K562 (cell line): ENCODE measurements at regions not wholly inside any gene's neighbourhood (a gene's known extent, or its start where the extent isn't known, plus 50 kb on each side); places are given as distances from the start of the nearest gene placed in this dataset.

Source experiments
- ATAC-seq: fragments of 200-7000 bp; cut with Tn5 transposase; 3 replicates; pipeline ENCODE4 v1.9.1; 2020; ENCODE audit warnings: moderate library complexity
- BruUV-seq: library from RNA; stranded (reverse); fragments of 400-500 nt; replicated peaks from 2 replicates; lab custom pipeline; 2021; lab: Mats Ljungman, UMichigan
- CTCF ChIA-PET: fragments of 300-600 bp; formaldehyde crosslinking; extraction: SDS; loops from one replicate; lab custom pipeline; 2021; ENCODE audit warnings: low intra/inter-chr PET ratio; lab: Yijun Ruan, JAX
- POLR2A ChIA-PET: fragments of 300-600, 350-650 bp; sonication (Branson Sonifier 250); formaldehyde crosslinking; extraction: SDS; loops from one replicate; lab custom pipeline; 2021; ENCODE audit warnings: antibody characterized with exemption, inconsistent platforms; lab: Yijun Ruan, JAX
- DNase-seq, 4 experiments: peaks; one replicate each; pipeline versions ENCODE4 v3.0.0 to v3.0.0-alpha.2; 2011 to 2018; ENCODE audit warnings: low spot score in 3 of 4, mixed read lengths in 3 of 4; ENCODE audit errors: extremely low read depth in 1 of 4
- FAIRE-seq: peaks from 2 replicates; lab custom pipeline; 2011; peaks lifted over from hg19 to GRCh38; lab: Jason Lieb, UNC
- H2AFZ ChIP-seq: 2 replicates; pipeline ENCODE4 v1.6.0; 2011; ENCODE audit warnings: low read depth, low read length, control low read depth, inconsistent platforms
- H3K27ac ChIP-seq: fragments of 200-600 bp; 3 replicates; pipeline ENCODE4 v1.8.0; 2011; ENCODE audit warnings: low read depth, mild to moderate bottlenecking, control low read depth, inconsistent platforms, low read length, moderate library complexity, mixed read lengths; ENCODE audit errors: extremely low read depth
- H3K27me3 ChIP-seq, 2 experiments: fragments of 300-600 bp in 1 of 2; 2 replicates in 1 of 2; 3 replicates in 1 of 2; pipeline versions ENCODE4 v1.6.0 to v1.8.0; 2011; ENCODE audit warnings: inconsistent platforms in 2 of 2, low read length in 2 of 2, mild to moderate bottlenecking in 1 of 2, mixed read lengths in 1 of 2, moderate library complexity in 1 of 2; ENCODE audit not compliant: control insufficient read depth in 2 of 2, insufficient read depth in 2 of 2
- H3K36me3 ChIP-seq: fragments of 300-600 bp; 3 replicates; pipeline ENCODE4 v1.8.0; 2011; ENCODE audit warnings: mild to moderate bottlenecking, low read length, inconsistent platforms; ENCODE audit not compliant: control insufficient read depth, insufficient read depth
- H3K4me1 ChIP-seq, 2 experiments: fragments of 200-600 bp in 1 of 2; replicated peaks in 1 of 2; 2 replicates in 1 of 2; 3 replicates in 1 of 2; pipeline versions ENCODE4 v1.5.1 to v1.8.0; 2011; ENCODE audit warnings: inconsistent platforms in 2 of 2, low read length in 2 of 2, mild to moderate bottlenecking in 1 of 2, mixed read lengths in 1 of 2, moderate library complexity in 1 of 2; ENCODE audit not compliant: control insufficient read depth in 2 of 2, insufficient read depth in 2 of 2
- H3K4me2 ChIP-seq: 2 replicates; pipeline ENCODE4 v1.6.1; 2011; ENCODE audit warnings: low read length, control low read depth, inconsistent platforms, mixed read lengths; ENCODE audit not compliant: insufficient read depth
- H3K4me3 ChIP-seq: fragments of 200-600 bp; sonication (generic), shearing (Covaris generic); 2 replicates; pipeline ENCODE4 v1.5.1; 2016; ENCODE audit warnings: control low read depth, inconsistent platforms
- H3K79me2 ChIP-seq: fragments of 200-600 bp; 3 replicates; pipeline ENCODE4 v1.8.0; 2011; ENCODE audit warnings: low read length, inconsistent platforms; ENCODE audit not compliant: control insufficient read depth, insufficient read depth
- H3K9ac ChIP-seq, 2 experiments: 2 replicates each; pipeline versions ENCODE4 v1.6.0 to v1.6.1; 2011; ENCODE audit warnings: low read depth in 2 of 2, low read length in 2 of 2, control low read depth in 1 of 2, inconsistent platforms in 1 of 2, mild to moderate bottlenecking in 1 of 2, mixed read lengths in 1 of 2; ENCODE audit not compliant: insufficient read depth in 1 of 2
- H3K9me1 ChIP-seq: one replicate; pipeline ENCODE4 v1.6.0; 2011; ENCODE audit warnings: inconsistent platforms, mild to moderate bottlenecking, low read length, moderate library complexity; ENCODE audit not compliant: control insufficient read depth, insufficient read depth
- H3K9me3 ChIP-seq: replicated peaks from 2 replicates; pipeline ENCODE4 v1.5.1; 2011; ENCODE audit warnings: low read depth, low read length, inconsistent platforms; ENCODE audit not compliant: control insufficient read depth, insufficient read depth
- H4K20me1 ChIP-seq: replicated peaks from 2 replicates; pipeline ENCODE4 v1.6.1; 2011; ENCODE audit warnings: low read length, inconsistent platforms, mixed read lengths; ENCODE audit not compliant: control insufficient read depth, insufficient read depth
- C11orf30 ChIP-seq: fragments of 450-650 bp; IDR thresholded peaks from 2 replicates; pipeline ENCODE4 v1.6.1; 2016; ENCODE audit warnings: low read depth, mild to moderate bottlenecking
- CHCHD3 ChIP-seq: fragments of 250-450 bp; sonication (Bioruptor Pico); IDR thresholded peaks from 2 replicates; pipeline ENCODE4 v2.1.2; 2022; ENCODE audit warnings: mild to moderate bottlenecking
- MAFF ChIP-seq: IDR thresholded peaks from 2 replicates; pipeline ENCODE4 v1.6.1; 2012; ENCODE audit warnings: low read length, improper control_type of control experiment
- MAFG ChIP-seq: fragments of 450-650 bp; conservative IDR thresholded peaks from 2 replicates; pipeline ENCODE4 v1.6.1; 2016; ENCODE audit warnings: missing genetic modification characterization, missing compliant biosample characterization
- MAFK ChIP-seq: IDR thresholded peaks from 2 replicates; pipeline ENCODE4 v1.6.1; 2011; ENCODE audit warnings: low read length, improper control_type of control experiment
- NFE2 ChIP-seq: IDR thresholded peaks from 2 replicates; pipeline ENCODE4 v1.6.1; 2014; ENCODE audit warnings: antibody characterized with exemption, low read depth
- NFE2L1 ChIP-seq: fragments of 450-650 bp; IDR thresholded peaks from 2 replicates; pipeline ENCODE4 v1.6.1; 2016; ENCODE audit warnings: missing genetic modification characterization, low read depth, mild to moderate bottlenecking, missing compliant biosample characterization, moderate library complexity, borderline replicate concordance
- PCBP1 ChIP-seq: fragments of 200-400 bp; formaldehyde crosslinking; IDR thresholded peaks from 2 replicates; pipeline ENCODE4 v1.6.1; 2018; ENCODE audit warnings: mild to moderate bottlenecking, low read depth, low read length; ENCODE audit not compliant: poor library complexity, severe bottlenecking
- ZNF263 ChIP-seq: sonication (generic); formaldehyde crosslinking; IDR thresholded peaks from 2 replicates; pipeline ENCODE4 v1.8.0; 2022; ENCODE audit warnings: mild to moderate bottlenecking, missing genetic modification reagents, borderline replicate concordance
- ZNF316 ChIP-seq: fragments of 450-650 bp; IDR thresholded peaks from 2 replicates; pipeline ENCODE4 v1.6.1; 2016
- WGBS: fragments of 100-300 bp; shearing (Covaris generic); methylation state at CpG from one replicate; pipeline ENCODE4 v1.1.6; 2016; ENCODE audit warnings: low coverage, mixed read lengths; ENCODE audit not compliant: insufficient coverage; ENCODE audit errors: missing lambda C conversion rate; 5-methylcytosine and 5-hydroxymethylcytosine counted together
- in situ Hi-C: fragments of 300-500 bp; cut with MboI; formaldehyde crosslinking; loops from 4 replicates; pipeline ENCODE4 v1.15.0; 2018; ENCODE audit warnings: inconsistent platforms, mixed read lengths
- intact Hi-C: fragments of 100-400 bp; cut with micrococcal nuclease; formaldehyde crosslinking; loops from 2 replicates; pipeline ENCODE4 v1.14.2; 2022
- TF ChIP-seq, protein P1 (sequence below): fragments of 200-800 bp; sonication (Bioruptor generic); IDR thresholded peaks from 2 replicates; pipeline ENCODE4 v1.6.1; 2017; ENCODE audit warnings: missing genetic modification characterization, missing compliant biosample characterization
- TF ChIP-seq, protein P2 (sequence below): sonication (generic); formaldehyde crosslinking; IDR thresholded peaks from 2 replicates; pipeline ENCODE4 v1.8.0; 2022; ENCODE audit warnings: mild to moderate bottlenecking, missing genetic modification reagents
- TF ChIP-seq, protein P3 (sequence below): fragments of 250-450 bp; sonication (Bioruptor Pico); IDR thresholded peaks from 2 replicates; pipeline ENCODE4 v1.5.0; 2021

DNA sequence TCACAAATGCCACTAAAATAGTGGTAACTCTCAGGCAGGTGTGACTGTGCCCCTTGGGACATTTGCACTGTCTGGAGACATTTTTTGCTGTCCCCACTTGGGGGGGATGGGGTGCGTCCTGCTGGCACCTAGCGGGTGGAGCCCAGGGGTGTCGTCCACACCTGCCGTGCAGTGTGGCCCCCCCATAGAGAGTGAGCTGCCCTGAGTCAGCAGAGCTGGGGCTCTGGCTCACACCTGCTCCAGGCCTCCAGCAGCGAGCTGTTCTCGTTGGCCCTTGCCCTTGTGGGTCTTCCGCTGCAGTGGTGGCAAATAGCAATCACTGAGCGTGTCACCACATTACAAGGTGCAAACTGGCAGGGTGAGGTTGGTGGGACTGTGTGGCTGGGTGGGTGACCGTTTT is 64.6 kb downstream of the CLDN34 start (continued):
- TF ChIP-seq, protein P1, sequence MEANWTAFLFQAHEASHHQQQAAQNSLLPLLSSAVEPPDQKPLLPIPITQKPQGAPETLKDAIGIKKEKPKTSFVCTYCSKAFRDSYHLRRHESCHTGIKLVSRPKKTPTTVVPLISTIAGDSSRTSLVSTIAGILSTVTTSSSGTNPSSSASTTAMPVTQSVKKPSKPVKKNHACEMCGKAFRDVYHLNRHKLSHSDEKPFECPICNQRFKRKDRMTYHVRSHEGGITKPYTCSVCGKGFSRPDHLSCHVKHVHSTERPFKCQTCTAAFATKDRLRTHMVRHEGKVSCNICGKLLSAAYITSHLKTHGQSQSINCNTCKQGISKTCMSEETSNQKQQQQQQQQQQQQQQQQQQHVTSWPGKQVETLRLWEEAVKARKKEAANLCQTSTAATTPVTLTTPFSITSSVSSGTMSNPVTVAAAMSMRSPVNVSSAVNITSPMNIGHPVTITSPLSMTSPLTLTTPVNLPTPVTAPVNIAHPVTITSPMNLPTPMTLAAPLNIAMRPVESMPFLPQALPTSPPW (CRISPR knock-in tag): no peak
- no peak for TF ChIP-seq CHCHD3 (CRISPR knock-in tag)
- TF ChIP-seq, all 486 proteins: peak for 0

DNA sequence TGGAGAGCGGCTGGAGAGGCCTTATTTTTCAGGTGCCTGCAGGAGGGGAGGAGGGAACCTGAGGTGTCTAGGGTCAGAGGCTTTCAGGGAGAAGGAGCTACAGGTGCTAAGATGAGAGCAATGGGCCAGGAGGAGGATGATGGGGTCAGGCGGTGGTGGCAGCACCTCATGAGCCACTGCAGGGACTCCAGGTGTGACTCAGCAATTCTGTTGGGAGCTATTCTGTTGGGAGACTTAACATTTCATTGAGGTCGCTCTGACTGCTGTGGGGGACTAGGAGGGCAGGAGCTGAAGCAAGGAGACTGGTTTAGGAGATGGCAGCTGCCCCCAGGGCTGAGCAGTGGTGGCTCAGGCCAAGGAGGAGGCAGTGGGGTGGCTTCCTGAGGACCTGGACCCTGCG is 65.0 kb downstream of the CLDN34 start:
- ChIA-PET POLR2A (interaction anchor here (0.9 kb wide), 1 partner anchor 14 kb away, joined by 4 read pairs; no protein-coding TSS in a partner anchor), CTCF (no interaction called here)

More for the DNA sequence above, 65.0 kb downstream of the CLDN34 start:
- TF ChIP-seq, protein P2, sequence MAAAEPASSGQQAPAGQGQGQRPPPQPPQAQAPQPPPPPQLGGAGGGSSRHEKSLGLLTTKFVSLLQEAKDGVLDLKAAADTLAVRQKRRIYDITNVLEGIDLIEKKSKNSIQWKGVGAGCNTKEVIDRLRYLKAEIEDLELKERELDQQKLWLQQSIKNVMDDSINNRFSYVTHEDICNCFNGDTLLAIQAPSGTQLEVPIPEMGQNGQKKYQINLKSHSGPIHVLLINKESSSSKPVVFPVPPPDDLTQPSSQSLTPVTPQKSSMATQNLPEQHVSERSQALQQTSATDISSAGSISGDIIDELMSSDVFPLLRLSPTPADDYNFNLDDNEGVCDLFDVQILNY (CRISPR knock-in tag): no peak
- TF ChIP-seq MAFF (peak; percentile 59; the same call in 1 of the 2 replicates), NFE2 (peak; percentile 59), C11orf30 (peak; percentile 65), ZNF316 (peak; percentile 60), PCBP1 (no peak), MAFG (peak; percentile 88), NFE2L1 (tag) (peak; percentile 62), ZNF263 (no peak), MAFK (peak; percentile 40; the same call in 1 of the 2 replicates)
- TF ChIP-seq, protein P3, sequence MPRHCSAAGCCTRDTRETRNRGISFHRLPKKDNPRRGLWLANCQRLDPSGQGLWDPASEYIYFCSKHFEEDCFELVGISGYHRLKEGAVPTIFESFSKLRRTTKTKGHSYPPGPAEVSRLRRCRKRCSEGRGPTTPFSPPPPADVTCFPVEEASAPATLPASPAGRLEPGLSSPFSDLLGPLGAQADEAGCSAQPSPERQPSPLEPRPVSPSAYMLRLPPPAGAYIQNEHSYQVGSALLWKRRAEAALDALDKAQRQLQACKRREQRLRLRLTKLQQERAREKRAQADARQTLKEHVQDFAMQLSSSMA (CRISPR knock-in tag): no peak
- ATAC-seq: no peak
- Histone ChIP-seq H3K36me3 (no peaks in the 10 kb centered on the region), H3K4me1 (no peaks in the 10 kb centered on the region; a peak in 2 of 5 replicates), H3K27me3 (0 out of 5 replicates have a peak, but pooled peaks cover 0 to 11% of the 10 kb centered on the region in 2 experiments), H3K9me3 (no peaks in the 10 kb centered on the region), H3K4me3 (no peak overlapping the region), H2AFZ (no peak overlapping the region), H4K20me1 (0 out of 2 replicates have a peak, but pooled peaks cover 2% of the 10 kb centered on the region), H3K9ac (no peak overlapping the region), H3K4me2 (no peak overlapping the region), H3K9me1 (no peaks in the 10 kb centered on the region), H3K27ac (no peak overlapping the region), H3K79me2 (no peaks in the 10 kb centered on the region)
- in situ Hi-C loops (no loop called here), intact Hi-C loops (no loop called here)
- DNase-seq: peak in 2 of 4 experiments; percentile 3 to 9
- no peak for FAIRE-seq
- WGBS: 0% methylated on average over 3 of the region's 4 CpGs
- BruUV-seq: no TSS peak
